Transverse colon (tissue), 4 donors: ENCODE measurements at regions not wholly inside any gene's neighbourhood (a gene's known extent, or its start where the extent isn't known, plus 50 kb on each side); places are given as distances from the start of the nearest gene placed in this dataset.

Experiments
- CTCF ChIP-seq, 5 experiments: fragments of 200-600 bp in 3 of 5; fragments of 450-650 bp in 2 of 5; sonication (generic) in 3 of 5; IDR thresholded peaks; 1 replicate in 2 of 5; 2 replicates in 3 of 5; pipeline ENCODE4 v1.5.1; 2016 to 2017; ENCODE audit warnings: antibody characterized with exemption in 5 of 5, inconsistent platforms in 3 of 5, mild to moderate bottlenecking in 2 of 5, moderate library complexity in 1 of 5
- POLR2A ChIP-seq: fragments of 450-650 bp; IDR thresholded peaks from one replicate; pipeline ENCODE4 v1.6.1; 2016; ENCODE audit warnings: antibody characterized with exemption, mild to moderate bottlenecking, moderate library complexity
- POLR2AphosphoS5 ChIP-seq, 3 donors: sonication (generic); formaldehyde crosslinking; IDR thresholded peaks; one replicate each; pipeline ENCODE4 v1.6.1; 2016; ENCODE audit warnings: antibody characterized with exemption in 3 of 3

DNA sequence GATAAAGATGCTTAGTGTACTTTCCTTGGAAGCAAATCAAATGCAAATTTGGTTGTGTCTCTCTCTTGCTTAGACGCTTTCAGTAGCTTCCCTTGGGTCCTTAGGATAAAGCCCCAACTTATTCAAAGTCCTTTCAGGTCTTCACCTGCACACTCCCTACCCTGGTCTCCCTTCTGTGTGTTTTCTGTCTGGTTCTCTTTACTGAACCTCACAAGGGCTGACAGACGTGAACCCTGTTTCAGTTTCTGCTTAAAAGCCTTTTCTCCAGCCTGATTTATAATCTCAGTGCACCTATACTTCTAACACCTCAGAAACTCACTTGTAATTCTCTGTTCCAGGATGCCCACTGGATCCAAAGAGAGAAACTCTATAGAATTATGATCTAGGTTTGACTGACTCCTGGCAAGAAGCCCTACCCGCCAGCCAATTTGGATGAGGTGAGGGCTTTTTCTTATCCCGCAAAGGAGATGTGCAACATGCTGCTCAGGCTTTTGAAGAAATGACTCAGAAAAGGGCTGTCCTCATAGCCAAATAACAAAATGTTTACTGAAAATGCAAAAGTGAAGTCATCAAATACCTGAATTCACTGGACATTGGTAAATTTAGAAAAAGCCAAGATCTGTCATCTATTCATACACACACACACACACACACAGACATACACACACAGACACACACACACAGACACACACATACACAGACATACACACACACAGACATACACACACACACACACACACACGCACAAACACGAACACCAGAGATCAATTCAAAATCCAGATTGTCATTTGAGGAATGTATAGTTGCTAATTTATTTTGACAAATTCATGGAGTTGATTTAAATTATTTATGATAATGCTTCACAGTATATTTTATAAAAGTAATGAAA, 102.4 kb upstream of the EOMES start:
- TF ChIP-seq CTCF (IDR thresholded peaks at IDR 0.05) (no peak), POLR2AphosphoS5 (IDR thresholded peaks at IDR 0.05) (no peak), POLR2A (no peak)
